GM19468 (cell line): ENCODE measurements at regions not wholly inside any gene's neighbourhood (a gene's known extent, or its start where the extent isn't known, plus 50 kb on each side); places are given as distances from the start of the nearest gene placed in this dataset.
"Not testable (repeated sequence)": the region's sequence is repeated elsewhere in the genome, so short reads cannot be mapped to it uniquely, and the experiment has no call there.

Experiments used
- ATAC-seq: cut with Tn5 transposase; IDR thresholded peaks from one replicate; pipeline ENCODE4 v1.9.1; 2021; ENCODE audit warnings: mild to moderate bottlenecking, moderate library complexity, moderate number of reproducible peaks; ENCODE audit not compliant: unreplicated experiment; ENCODE audit errors: extremely low read depth

DNA sequence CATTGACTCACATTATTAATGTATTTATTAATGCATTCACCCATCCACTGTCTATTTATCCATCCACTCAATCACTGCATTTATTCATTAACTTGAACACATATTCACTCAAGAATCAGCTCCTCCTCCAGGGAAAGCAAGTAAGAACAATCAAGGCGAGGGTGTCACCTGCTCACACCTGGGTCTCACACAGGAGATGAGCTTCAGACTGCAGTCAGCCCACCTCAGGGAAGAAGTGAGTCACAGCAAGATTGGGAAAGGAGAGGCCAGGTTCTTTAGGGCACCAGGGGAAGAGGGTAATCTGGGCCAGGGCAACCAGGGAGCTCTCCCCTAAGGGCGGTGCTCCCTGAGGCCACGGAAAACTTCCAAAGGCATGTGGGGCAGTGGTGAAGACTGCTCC is 367.3 kb downstream of the BCL11B start:
- no peak for ATAC-seq

DNA sequence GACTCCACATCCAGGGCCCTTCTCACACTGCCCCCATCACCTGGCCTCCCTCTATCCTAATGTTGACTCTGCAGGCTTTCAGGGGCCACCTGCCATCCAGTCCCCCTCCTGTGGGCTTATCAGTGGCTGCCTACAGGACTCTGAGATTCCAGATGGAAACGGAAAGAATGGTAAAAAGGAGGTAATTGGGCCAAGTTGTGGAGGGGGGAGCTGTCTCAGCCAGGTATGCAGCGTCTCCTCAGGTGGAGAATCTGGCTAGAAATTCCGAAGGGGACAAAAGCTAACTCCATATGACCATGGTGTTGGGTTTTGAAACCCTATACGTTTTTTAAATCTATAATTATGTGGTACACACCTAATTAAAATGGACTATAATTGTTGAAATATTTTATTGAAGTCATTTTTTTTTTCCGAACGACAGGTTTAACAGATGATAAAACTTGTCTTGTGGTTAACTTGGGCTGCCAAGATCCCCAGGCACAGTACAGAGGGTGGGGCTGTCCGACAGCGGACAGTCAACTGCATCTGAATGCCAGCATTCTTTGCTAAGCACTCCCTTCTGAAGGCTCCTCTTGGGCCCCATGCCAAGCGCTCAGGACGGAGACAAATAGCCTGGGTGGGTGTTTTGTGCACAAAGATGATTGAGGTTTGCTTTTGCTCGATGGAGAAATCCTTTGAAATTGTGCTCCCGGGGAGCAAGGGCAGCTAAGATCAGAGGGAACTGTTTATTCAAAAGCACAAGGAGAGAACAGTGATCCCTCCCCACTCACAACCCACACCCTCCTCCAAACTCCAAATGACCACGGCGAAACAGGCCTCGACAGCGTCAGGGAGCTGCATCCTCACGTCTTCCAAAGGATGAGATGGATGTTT is 365.6 kb downstream of the BCL11B start:
- no peak for ATAC-seq

- ATAC-seq, result no peak
Observed at GRCh38 chr14:98907271-98907670, 364.7 kb downstream of the BCL11B start.

DNA sequence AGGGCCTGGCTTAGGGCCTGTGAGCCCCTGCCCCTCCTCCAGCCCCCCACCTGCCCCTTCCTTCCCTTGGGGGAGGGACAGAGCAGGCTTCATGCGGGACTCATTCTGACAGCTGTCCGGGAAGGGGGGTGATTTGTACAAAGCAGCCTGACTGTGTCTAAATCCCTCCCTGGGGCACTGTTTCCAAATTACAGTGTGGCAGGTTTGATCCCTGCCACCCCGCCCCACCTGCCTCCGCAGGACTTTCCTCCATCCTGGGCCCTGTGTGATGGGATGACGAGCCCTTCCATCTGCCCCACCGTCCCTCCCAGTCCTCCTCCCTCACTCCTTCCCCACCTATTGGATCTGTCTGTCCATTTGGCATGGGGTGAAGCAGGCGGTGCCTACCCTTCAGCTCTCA is 363.9 kb downstream of the BCL11B start:
- ATAC-seq, result no peak

DNA sequence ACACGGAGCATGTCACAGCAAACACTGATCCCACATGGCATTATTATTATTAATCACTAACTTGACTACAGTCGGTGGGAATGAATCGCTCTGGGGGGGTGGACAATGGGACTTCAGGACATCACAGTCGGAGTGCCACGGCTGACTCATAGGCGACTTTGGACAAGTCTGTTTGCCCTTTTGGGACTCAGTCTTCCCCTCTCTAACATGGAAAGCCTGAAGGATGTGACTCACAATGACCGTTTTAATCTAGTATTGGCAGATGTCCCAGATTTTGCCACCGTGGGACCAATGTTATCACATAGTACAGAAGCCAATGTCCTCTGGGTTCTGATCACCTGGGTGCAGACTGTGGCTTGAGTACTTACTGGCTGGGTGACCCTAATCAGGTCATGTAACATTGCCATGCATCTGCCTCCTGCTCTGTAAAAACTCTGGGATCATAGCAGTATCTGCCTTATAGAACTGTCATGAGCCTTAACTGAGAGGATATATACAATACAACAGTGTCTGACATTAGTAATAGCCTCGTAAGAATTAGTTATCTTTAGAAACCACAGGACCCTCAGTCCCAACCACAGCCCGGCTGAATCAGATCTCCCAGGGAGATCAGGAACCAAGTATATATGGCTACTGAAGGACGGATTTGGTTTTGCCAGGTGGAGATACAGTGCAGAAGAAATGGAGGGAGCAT is 362.6 kb downstream of the BCL11B start:
- no peak for ATAC-seq

DNA sequence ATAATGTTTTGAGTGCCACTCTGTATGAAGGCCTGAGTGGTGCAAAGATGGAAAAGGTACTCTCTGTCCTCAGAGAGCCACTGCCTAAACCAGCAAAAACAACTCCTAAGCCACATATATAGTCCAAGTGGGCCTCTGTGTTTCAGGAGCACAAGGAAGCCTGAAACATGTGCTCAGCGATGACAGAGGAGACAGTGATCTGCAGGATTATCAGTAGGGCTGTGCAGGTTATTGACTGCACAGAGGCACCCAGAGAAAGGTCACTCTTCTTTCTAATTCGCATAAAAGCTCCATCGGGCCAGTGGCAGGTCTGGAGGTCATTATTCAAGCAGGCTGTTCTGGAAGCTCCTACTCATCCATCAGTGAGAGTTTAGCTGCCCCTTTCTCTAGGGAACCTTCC is 361.9 kb downstream of the BCL11B start:
- no peak for ATAC-seq

GRCh38 chr14:98912655-98913054 is 359.3 kb downstream of the BCL11B start:
- ATAC-seq, result no peak

GRCh38 chr14:98913967-98914650 is 357.9 kb downstream of the BCL11B start:
- ATAC-seq, result no peak

DNA sequence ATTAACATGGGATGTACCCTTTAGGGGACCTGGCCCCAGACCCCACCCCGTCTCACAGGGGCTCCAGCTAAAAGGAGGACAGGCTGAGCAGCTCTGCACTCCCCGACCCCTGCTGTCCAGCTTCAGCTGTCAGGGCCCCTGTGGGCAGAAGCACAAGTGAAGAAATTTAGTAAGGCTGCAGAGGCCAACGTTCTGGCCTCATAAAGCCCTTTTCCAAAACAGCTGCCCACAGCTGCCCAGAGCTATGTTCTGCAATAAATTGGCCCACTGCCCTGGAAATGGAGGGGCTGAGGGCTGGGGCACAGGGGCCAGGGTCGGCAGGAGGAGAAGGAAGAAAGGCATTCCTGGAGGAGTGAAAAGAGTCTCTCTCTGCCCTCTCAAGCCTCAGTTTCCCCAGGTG is 357.1 kb downstream of the BCL11B start:
- ATAC-seq, result no peak

GRCh38 chr14:98915625-98916024 is 356.4 kb downstream of the BCL11B start:
- ATAC-seq, result no peak

DNA sequence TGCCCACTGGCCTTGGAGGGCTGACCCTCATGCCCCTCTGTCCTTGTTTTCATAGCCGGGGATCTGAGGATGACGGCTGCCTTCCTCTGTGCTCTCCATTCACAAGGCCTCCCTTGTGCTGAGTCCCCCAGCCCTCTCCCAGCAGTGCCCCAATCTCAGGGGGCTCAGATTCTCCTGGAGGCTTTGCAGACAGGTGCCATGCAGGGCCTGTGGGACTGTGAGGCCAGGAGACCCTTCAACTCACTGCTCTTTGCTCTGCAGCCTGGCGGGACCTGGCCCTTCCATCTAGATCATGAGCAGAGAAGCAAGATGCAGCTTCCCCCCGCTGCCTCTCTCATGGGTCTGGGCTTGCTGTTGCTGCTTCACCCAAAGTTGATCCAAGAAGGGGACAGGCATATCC is 356.0 kb downstream of the BCL11B start:
- no peak for ATAC-seq

DNA sequence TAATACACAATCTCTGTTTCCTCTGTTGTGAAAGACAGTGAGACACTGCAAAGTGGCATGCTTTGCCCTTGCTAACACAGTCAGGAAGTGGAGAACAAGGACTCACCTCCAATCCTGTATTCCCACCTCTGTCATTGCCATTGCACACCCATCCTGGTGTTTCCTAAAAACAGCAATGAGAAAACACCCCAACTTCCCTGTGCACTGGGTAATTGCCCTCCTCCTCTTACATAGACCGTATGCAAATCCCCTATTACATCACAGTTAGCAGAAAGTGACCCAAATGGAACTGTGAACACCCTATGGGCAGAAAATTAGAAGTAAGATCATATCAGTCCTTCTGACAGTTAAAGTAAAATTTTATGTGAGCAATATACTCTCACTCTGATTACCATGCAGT is 355.5 kb downstream of the BCL11B start:
- no peak for ATAC-seq

DNA sequence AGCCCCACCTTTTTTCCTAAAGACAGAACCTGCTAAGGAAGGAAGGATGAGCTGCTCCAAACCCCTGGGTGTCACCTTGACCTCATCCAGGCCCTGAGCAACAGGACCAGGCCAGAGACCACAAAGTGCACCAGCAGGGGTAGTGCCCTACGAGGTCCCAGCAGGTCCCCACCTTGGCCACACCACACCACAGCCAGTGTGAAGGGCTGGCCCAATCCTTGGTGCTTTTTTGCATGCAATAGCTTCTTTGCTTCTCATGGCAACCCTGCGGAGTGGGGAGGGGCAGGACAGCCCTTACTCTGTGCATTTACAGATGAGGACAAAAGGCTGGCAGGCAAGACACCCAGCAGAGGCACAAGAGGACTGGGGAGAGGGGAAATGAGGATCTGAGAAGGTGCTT is 352.6 kb downstream of the BCL11B start:
- ATAC-seq, result no peak

- ATAC-seq, result not testable (repeated sequence)
Observed at GRCh38 chr14:98921306-98921705, 350.7 kb downstream of the BCL11B start.

DNA sequence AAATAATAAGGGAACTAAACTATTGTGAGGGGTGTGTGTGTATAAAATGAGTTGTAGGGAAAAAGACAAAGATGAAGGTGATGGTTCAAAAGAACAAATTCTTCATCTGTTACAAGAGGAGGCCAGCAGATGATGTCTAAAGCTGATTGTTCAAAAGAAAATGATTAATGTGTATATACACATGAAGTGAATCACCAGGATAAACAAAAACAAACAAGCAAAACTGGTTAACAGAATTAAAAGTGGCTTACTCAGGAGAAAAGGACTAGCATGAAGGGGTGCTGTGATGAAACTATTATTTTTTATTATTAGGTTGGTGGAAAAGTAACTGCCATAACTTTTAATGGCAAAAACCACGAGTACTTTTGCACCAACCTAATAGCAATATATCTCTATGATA is 348.4 kb downstream of the BCL11B start:
- ATAC-seq, result no peak

DNA sequence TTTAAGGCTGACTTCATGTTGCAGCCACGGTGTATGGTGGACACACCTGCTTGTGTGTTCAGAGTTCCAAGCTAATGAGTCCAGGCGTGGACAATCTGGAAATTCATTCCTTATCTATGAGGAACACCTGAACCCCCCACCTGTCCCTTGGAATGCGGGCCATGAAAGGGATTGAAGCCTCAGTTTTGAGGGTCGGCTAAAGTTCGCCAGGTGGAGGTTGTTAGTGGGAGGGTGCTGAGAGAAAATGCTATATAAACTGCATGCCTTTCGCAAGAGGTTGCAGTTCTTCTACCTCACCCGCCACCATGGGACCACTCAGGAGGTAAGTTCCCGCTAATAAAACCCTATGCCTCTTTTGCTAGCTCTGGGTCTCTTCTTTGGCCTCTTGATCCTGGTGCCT is 348.0 kb downstream of the BCL11B start:
- no peak for ATAC-seq

DNA sequence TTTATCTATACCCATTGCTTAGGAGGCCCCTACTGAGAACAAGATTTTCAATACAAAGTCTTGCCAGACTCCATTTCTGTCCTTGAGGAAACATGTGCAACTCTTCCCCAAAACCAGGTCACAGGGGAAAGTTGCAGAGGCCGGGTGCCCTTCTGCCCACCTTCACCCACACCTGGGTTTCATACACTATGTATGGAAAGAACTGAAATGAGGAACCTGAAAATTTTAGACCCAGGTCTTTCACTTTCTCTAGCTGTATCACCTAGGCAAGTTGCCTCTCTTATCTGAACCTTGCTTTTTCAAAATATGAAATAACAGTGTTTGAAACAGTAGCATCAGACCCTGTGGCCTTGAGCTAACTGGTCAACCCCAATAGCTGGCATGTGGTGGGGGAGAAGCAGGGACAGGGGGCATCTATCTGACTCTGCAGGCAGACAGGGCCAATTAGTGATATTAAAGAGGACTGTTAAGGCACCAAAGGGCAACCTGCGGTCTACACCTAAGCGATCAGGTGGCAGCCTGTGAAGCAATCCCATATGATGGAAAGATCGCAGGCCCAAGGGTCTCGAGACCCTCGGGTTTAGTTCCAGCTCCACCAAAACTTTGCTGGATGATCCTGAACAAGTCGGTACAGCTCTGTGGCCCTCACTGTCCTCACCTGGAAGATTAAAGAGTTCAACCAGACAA is 346.5 kb downstream of the BCL11B start:
- no peak for ATAC-seq

- no peak for ATAC-seq
Observed at GRCh38 chr14:98926146-98926545, 345.9 kb downstream of the BCL11B start.

DNA sequence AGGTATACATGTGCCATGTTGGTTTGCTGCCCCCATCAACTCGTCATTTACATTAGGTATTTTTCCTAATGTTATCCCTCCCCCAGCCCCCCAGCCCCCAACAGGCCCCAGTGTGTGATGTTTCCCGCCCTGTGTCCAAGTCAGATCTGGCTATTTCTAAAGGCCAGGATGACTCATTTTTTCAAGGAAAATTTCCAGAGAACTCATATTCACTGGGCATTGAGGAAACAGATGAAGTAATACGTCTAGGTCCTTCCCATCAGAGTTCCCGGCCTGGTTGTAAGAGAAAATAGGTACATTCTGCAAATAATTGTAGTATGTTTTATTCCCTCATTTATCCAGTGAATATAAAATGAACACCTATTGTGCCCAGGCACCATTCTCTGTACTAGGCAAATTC is 345.2 kb downstream of the BCL11B start:
- no peak for ATAC-seq

- ATAC-seq, result no peak
Observed at GRCh38 chr14:98927986-98928385, 344.0 kb downstream of the BCL11B start.

- no peak for ATAC-seq
Observed at GRCh38 chr14:98928418-98928817, 343.6 kb downstream of the BCL11B start.
